IMR-90 (cell line): ENCODE measurements at regions not wholly inside any gene's neighbourhood (a gene's known extent, or its start where the extent isn't known, plus 50 kb on each side); places are given as distances from the start of the nearest gene placed in this dataset.

ENCODE experiments used
- ATAC-seq: fragments of 200-7000 bp; cut with Tn5 transposase; 2 replicates; pipeline ENCODE4 v1.9.1; 2020; ENCODE audit warnings: low read depth, mild to moderate bottlenecking, moderate library complexity
- BruUV-seq: library from RNA; stranded (reverse); fragments of 400-500 nt; replicated peaks from 2 replicates; lab custom pipeline; 2021; lab: Mats Ljungman, UMichigan
- CTCF ChIA-PET: fragments of 300-600 bp; formaldehyde crosslinking; extraction: SDS; loops from one replicate; lab custom pipeline; 2021; ENCODE audit warnings: antibody characterized with exemption; lab: Yijun Ruan, JAX
- POLR2A ChIA-PET: fragments of 300-600 bp; sonication (Branson Sonifier 250); formaldehyde crosslinking; loops from one replicate; lab custom pipeline; 2022; ENCODE audit warnings: antibody characterized with exemption; ENCODE audit not compliant: unreplicated experiment; lab: Charles Lee
- DNase-seq: peaks from one replicate; pipeline ENCODE4 v3.0.0; 2013
- H2AFZ ChIP-seq: replicated peaks from 2 replicates; pipeline ENCODE3; 2013; ENCODE audit warnings: low read length, mild to moderate bottlenecking; ENCODE audit not compliant: poor library complexity
- H2AK5ac ChIP-seq: 2 replicates; pipeline ENCODE4 v1.6.1; 2013; ENCODE audit warnings: low read depth, low read length, inconsistent platforms
- H2AK9ac ChIP-seq: replicated peaks from 2 replicates; pipeline ENCODE3; 2013; ENCODE audit warnings: mild to moderate bottlenecking, low read depth, low read length, moderate library complexity; ENCODE audit not compliant: poor library complexity
- H2BK120ac ChIP-seq: 2 replicates; pipeline ENCODE4 v1.6.1; 2013; ENCODE audit warnings: low read depth, low read length, inconsistent platforms
- H2BK15ac ChIP-seq: 3 replicates; pipeline ENCODE4 v1.6.1; 2013; ENCODE audit warnings: low read depth, low read length, inconsistent platforms
- H2BK20ac ChIP-seq: 2 replicates; pipeline ENCODE4 v1.6.1; 2013; ENCODE audit warnings: low read depth, mild to moderate bottlenecking, inconsistent platforms, low read length, moderate library complexity
- H2BK5ac ChIP-seq: 2 replicates; pipeline ENCODE4 v1.6.1; 2013; ENCODE audit warnings: mild to moderate bottlenecking, low read depth, low read length, inconsistent platforms; ENCODE audit not compliant: poor library complexity, severe bottlenecking
- H3K14ac ChIP-seq: replicated peaks from 2 replicates; pipeline ENCODE4 v1.6.1; 2013; ENCODE audit warnings: low read depth, low read length, inconsistent platforms
- H3K18ac ChIP-seq: 2 replicates; pipeline ENCODE4 v1.6.1; 2013; ENCODE audit warnings: low read depth, low read length, control low read depth
- H3K23ac ChIP-seq: 2 replicates; pipeline ENCODE4 v1.6.1; 2013; ENCODE audit warnings: low read depth, low read length, inconsistent platforms
- H3K27ac ChIP-seq: 2 replicates; pipeline ENCODE4 v1.5.1; 2013; ENCODE audit warnings: mild to moderate bottlenecking, control low read depth, low read length; ENCODE audit not compliant: insufficient read depth
- H3K27me3 ChIP-seq: 2 replicates; pipeline ENCODE4 v1.6.1; 2013; ENCODE audit warnings: low read length; ENCODE audit not compliant: control insufficient read depth, insufficient read depth
- H3K36me3 ChIP-seq: 2 replicates; pipeline ENCODE4 v1.6.1; 2013; ENCODE audit warnings: low read length, mixed read lengths; ENCODE audit not compliant: control insufficient read depth, insufficient read depth
- H3K4ac ChIP-seq: 2 replicates; pipeline ENCODE4 v1.6.1; 2013; ENCODE audit warnings: low read depth, low read length, inconsistent platforms
- H3K4me1 ChIP-seq: 2 replicates; pipeline ENCODE4 v1.6.1; 2013; ENCODE audit warnings: low read length, mixed read lengths; ENCODE audit not compliant: control insufficient read depth, insufficient read depth
- H3K4me2 ChIP-seq: 2 replicates; pipeline ENCODE4 v1.6.1; 2013; ENCODE audit warnings: low read depth, mild to moderate bottlenecking, control low read depth, low read length, moderate library complexity
- H3K4me3 ChIP-seq: 2 replicates; pipeline ENCODE4 v1.5.1; 2013; ENCODE audit warnings: low read depth, mild to moderate bottlenecking, control low read depth, low read length, moderate library complexity; ENCODE audit not compliant: insufficient read depth
- H3K56ac ChIP-seq: 2 replicates; pipeline ENCODE4 v1.6.1; 2013; ENCODE audit warnings: low read length, inconsistent platforms; ENCODE audit not compliant: insufficient read depth; ENCODE audit errors: extremely low read depth
- H3K79me1 ChIP-seq, 2 experiments: 2 replicates each; pipeline ENCODE4 v1.6.1; 2013; ENCODE audit warnings: low read length in 2 of 2, inconsistent platforms in 1 of 2, low read depth in 1 of 2
- H3K9ac ChIP-seq: 2 replicates; pipeline ENCODE4 v1.6.1; 2013; ENCODE audit warnings: low read depth, low read length, control low read depth
- H3K9me1 ChIP-seq: 2 replicates; pipeline ENCODE4 v1.6.1; 2013; ENCODE audit warnings: low read length, inconsistent platforms; ENCODE audit not compliant: insufficient read depth
- H3K9me3 ChIP-seq: 2 replicates; pipeline ENCODE4 v1.6.1; 2013; ENCODE audit warnings: low read length; ENCODE audit not compliant: control insufficient read depth, insufficient read depth
- H4K20me1 ChIP-seq: 2 replicates; pipeline ENCODE4 v1.6.1; 2013; ENCODE audit warnings: low read length, inconsistent platforms; ENCODE audit not compliant: insufficient read depth
- H4K5ac ChIP-seq: 2 replicates; pipeline ENCODE4 v1.6.1; 2013; ENCODE audit warnings: mild to moderate bottlenecking, low read depth, low read length, control low read depth
- H4K8ac ChIP-seq, 2 experiments: 2 replicates each; pipeline ENCODE4 v1.6.1; 2013; ENCODE audit warnings: low read depth in 2 of 2, low read length in 2 of 2, control low read depth in 1 of 2, inconsistent platforms in 1 of 2
- H4K91ac ChIP-seq: 2 replicates; pipeline ENCODE4 v1.6.1; 2013; ENCODE audit warnings: low read depth, low read length, inconsistent platforms; ENCODE audit not compliant: insufficient read depth
- BHLHE40 ChIP-seq: fragments of 150-350 bp; IDR thresholded peaks from 2 replicates; pipeline ENCODE4 v1.6.1; 2016; ENCODE audit warnings: mild to moderate bottlenecking, low read depth, low read length
- CEBPB ChIP-seq: IDR thresholded peaks from 2 replicates; pipeline ENCODE4 v1.6.1; 2012; ENCODE audit warnings: low read depth, low read length, improper control_type of control experiment
- CHD1 ChIP-seq: IDR thresholded peaks from 2 replicates; pipeline ENCODE4 v1.6.1; 2012; ENCODE audit warnings: low read depth, low read length, improper control_type of control experiment
- CTCF ChIP-seq: conservative IDR thresholded peaks from 2 replicates; pipeline ENCODE4 v1.5.1; 2012; ENCODE audit warnings: mild to moderate bottlenecking, low read depth, low read length, improper control_type of control experiment
- ELK1 ChIP-seq: fragments of 150-350 bp; IDR thresholded peaks from 2 replicates; pipeline ENCODE4 v1.6.1; 2016; ENCODE audit warnings: low read depth, mild to moderate bottlenecking, low read length, moderate library complexity, borderline replicate concordance
- FOS ChIP-seq: fragments of 150-350 bp; IDR thresholded peaks from 2 replicates; pipeline ENCODE4 v1.6.1; 2016; ENCODE audit warnings: low read depth, low read length
- MAFK ChIP-seq: IDR thresholded peaks from 2 replicates; pipeline ENCODE4 v1.6.1; 2012; ENCODE audit warnings: low read depth, low read length, improper control_type of control experiment
- MAZ ChIP-seq: IDR thresholded peaks from 2 replicates; pipeline ENCODE4 v1.6.1; 2012; ENCODE audit warnings: low read depth, mild to moderate bottlenecking, low read length, improper control_type of control experiment, moderate library complexity, borderline replicate concordance
- MXI1 ChIP-seq: IDR thresholded peaks from 2 replicates; pipeline ENCODE4 v1.6.1; 2012; ENCODE audit warnings: low read depth, mild to moderate bottlenecking, low read length, moderate library complexity, borderline replicate concordance
- NFE2L2 ChIP-seq: fragments of 150-350 bp; IDR thresholded peaks from 2 replicates; pipeline ENCODE4 v1.6.1; 2016; ENCODE audit warnings: low read depth, mild to moderate bottlenecking, low read length
- POLR2A ChIP-seq: IDR thresholded peaks from 2 replicates; pipeline ENCODE4 v1.6.1; 2012; ENCODE audit warnings: mild to moderate bottlenecking, low read depth, low read length
- RAD21 ChIP-seq: IDR thresholded peaks from 2 replicates; pipeline ENCODE4 v1.6.1; 2012; ENCODE audit warnings: low read length, improper control_type of control experiment
- RCOR1 ChIP-seq: IDR thresholded peaks from 2 replicates; pipeline ENCODE4 v1.6.1; 2012; ENCODE audit warnings: mild to moderate bottlenecking, low read length, improper control_type of control experiment; ENCODE audit not compliant: insufficient replicate concordance
- RFX5 ChIP-seq: IDR thresholded peaks from 2 replicates; pipeline ENCODE4 v1.8.0; 2012; ENCODE audit warnings: low read depth, mild to moderate bottlenecking, low read length, moderate library complexity
- SMC3 ChIP-seq: fragments of 150-350 bp; IDR thresholded peaks from 2 replicates; pipeline ENCODE4 v1.6.1; 2016; ENCODE audit warnings: low read depth, mild to moderate bottlenecking, antibody characterized with exemption, low read length, moderate library complexity
- USF2 ChIP-seq: fragments of 150-350 bp; IDR thresholded peaks from 2 replicates; pipeline ENCODE4 v1.6.1; 2017; ENCODE audit warnings: mild to moderate bottlenecking, antibody characterized with exemption, low read length, low read depth
- WGBS, 2 experiments: methylation state at CpG; one replicate each; pipeline versions ENCODE4 v1.1.5 to v1.1.7; 2013; ENCODE audit warnings: missing lambda C conversion rate in 2 of 2; ENCODE audit not compliant: insufficient read length in 1 of 2; ENCODE audit errors: extremely low coverage in 2 of 2; 5-methylcytosine and 5-hydroxymethylcytosine counted together
- dilution Hi-C: fragments of 300-500 bp; cut with HindIII; formaldehyde crosslinking; loops from one replicate; pipeline ENCODE4 v1.14.3; 2018; ENCODE audit warnings: low sequenced_read_pairs; ENCODE audit not compliant: unreplicated experiment
- in situ Hi-C: fragments of 300-500 bp; cut with MboI; formaldehyde crosslinking; loops from 3 replicates; pipeline ENCODE4 v1.14.3; 2019; ENCODE audit warnings: low sequenced_read_pairs, inconsistent platforms, mixed read lengths
- intact Hi-C: fragments of 100-400 bp; cut with micrococcal nuclease; formaldehyde crosslinking; loops from 2 replicates; pipeline ENCODE4 v1.10.0; 2022

- TF ChIP-seq MAFK (no peak), POLR2A (no peak), ELK1 (no peak), CHD1 (no peak), SMC3 (no peak), CEBPB (no peak), RFX5 (no peak), USF2 (no peak), MXI1 (no peak), NFE2L2 (no peak), RCOR1 (no peak), BHLHE40 (no peak), CTCF (no peak), RAD21 (no peak), MAZ (no peak), FOS (no peak)
- ATAC-seq (no peak), DNase-seq (no peak)
- in situ Hi-C loops, result no loop called here
- BruUV-seq, result no TSS peak
- Histone ChIP-seq H2BK15ac (no peak overlapping the region), H3K4ac (no peak overlapping the region), H4K91ac (no peak overlapping the region), H3K18ac (no peak overlapping the region), H3K36me3 (no peaks in the 10 kb centered on the region), H3K4me3 (no peak overlapping the region), H3K4me1 (peaks cover 3% of the 10 kb centered on the region; the same call in 1 of the 2 replicates), H4K20me1 (no peaks in the 10 kb centered on the region), H3K4me2 (no peak overlapping the region), H2AK5ac (no peak overlapping the region), H3K9me1 (no peaks in the 10 kb centered on the region), H3K14ac (no peak overlapping the region), H3K56ac (no peak overlapping the region), H4K8ac (no peak overlapping the region), H2AFZ (no peak overlapping the region), H2AK9ac (no peak overlapping the region), H3K79me1 (no peaks in the 10 kb centered on the region), H3K27ac (no peak overlapping the region), H2BK20ac (no peak overlapping the region), H2BK120ac (no peak overlapping the region), H4K5ac (no peak overlapping the region), H3K9ac (no peak overlapping the region), H2BK5ac (no peak overlapping the region), H3K9me3 (peaks cover 2% of the 10 kb centered on the region; the same call in 1 of the 2 replicates), H3K27me3 (no peaks in the 10 kb centered on the region), H3K23ac (no peak overlapping the region)
- ChIA-PET POLR2A (no interaction called here), CTCF (no interaction called here)
- intact Hi-C loops, result no loop called here
- dilution Hi-C loops, result no loop called here
- no CpG with 5 or more reads among the region's 3 CpGs for WGBS, 2 experiments
These were observed 318.5 kb downstream of the BLID start for GRCh38 chr11:121797496-121797895.
